SK-N-SH (cell line): ENCODE measurements at regions not wholly inside any gene's neighbourhood (a gene's known extent, or its start where the extent isn't known, plus 50 kb on each side); places are given as distances from the start of the nearest gene placed in this dataset.

Experiments
- CTCF ChIA-PET: fragments of 300-600, 350-600 bp; formaldehyde crosslinking; extraction: SDS; loops from one replicate; lab custom pipeline; 2021; lab: Yijun Ruan, JAX
- POLR2A ChIA-PET: fragments of 350-600 bp; sonication (Branson Sonifier 250); formaldehyde crosslinking; extraction: SDS; loops from one replicate; lab custom pipeline; 2020; ENCODE audit warnings: antibody characterized with exemption, inconsistent platforms; lab: Yijun Ruan, JAX
- DNase-seq: peaks from one replicate; pipeline ENCODE4 v3.0.0; 2012
- H2AFZ ChIP-seq: fragments of 200-600 bp; sonication (generic); 2 replicates; pipeline ENCODE4 v1.8.1; 2016; ENCODE audit warnings: antibody characterized with exemption, mild to moderate bottlenecking, low read depth
- H3F3A ChIP-seq: fragments of 200-600 bp; sonication (generic); replicated peaks from 2 replicates; pipeline ENCODE3; 2016; ENCODE audit warnings: antibody characterized with exemption, mild to moderate bottlenecking; ENCODE audit not compliant: insufficient read depth
- H3K27ac ChIP-seq, 2 experiments: fragments of 200-500 bp in 1 of 2; fragments of 200-600 bp in 1 of 2; sonication (Bioruptor generic) in 1 of 2; sonication (generic), shearing (Covaris generic) in 1 of 2; 2 replicates each; pipeline versions ENCODE4 v1.5.1 to v1.6.1; 2014 to 2016; ENCODE audit warnings: low read depth in 2 of 2, inconsistent platforms in 1 of 2, low read length in 1 of 2, mild to moderate bottlenecking in 1 of 2, mixed read lengths in 1 of 2
- H3K27me3 ChIP-seq: fragments of 200-600 bp; sonication (generic), shearing (Covaris generic); 2 replicates; pipeline ENCODE4 v1.6.1; 2016; ENCODE audit warnings: mixed run types; ENCODE audit not compliant: insufficient read depth
- H3K36me3 ChIP-seq, 2 experiments: fragments of 200-500 bp in 1 of 2; fragments of 200-600 bp in 1 of 2; sonication (Bioruptor generic) in 1 of 2; sonication (generic) in 1 of 2; replicated peaks in 1 of 2; 2 replicates each; pipeline versions ENCODE3 to v1.5.1; 2014 to 2016; ENCODE audit warnings: low read length in 1 of 2, mild to moderate bottlenecking in 1 of 2; ENCODE audit not compliant: insufficient read depth in 2 of 2, control insufficient read depth in 1 of 2
- H3K4me1 ChIP-seq, 2 experiments: fragments of 200-500 bp in 1 of 2; fragments of 200-600 bp in 1 of 2; sonication (Bioruptor generic) in 1 of 2; sonication (generic), shearing (Covaris generic) in 1 of 2; 2 replicates each; pipeline versions ENCODE4 v1.5.1 to v1.6.1; 2014 to 2016; ENCODE audit warnings: low read depth in 1 of 2, low read length in 1 of 2, mixed run types in 1 of 2; ENCODE audit not compliant: insufficient read depth in 2 of 2, control insufficient read depth in 1 of 2
- H3K4me2 ChIP-seq: fragments of 200-600 bp; sonication (generic), shearing (Covaris generic); 2 replicates; pipeline ENCODE4 v1.6.1; 2017; ENCODE audit warnings: mixed run types
- H3K4me3 ChIP-seq, 2 experiments: fragments of 200-500 bp in 1 of 2; fragments of 200-600 bp in 1 of 2; sonication (Bioruptor generic) in 1 of 2; sonication (generic), shearing (Covaris generic) in 1 of 2; 2 replicates each; pipeline versions ENCODE4 v1.5.1 to v1.8.1; 2014 to 2016; ENCODE audit warnings: low read depth in 2 of 2, inconsistent platforms in 1 of 2, low read length in 1 of 2, mild to moderate bottlenecking in 1 of 2, mixed read lengths in 1 of 2, moderate library complexity in 1 of 2
- H3K79me2 ChIP-seq: fragments of 200-600 bp; sonication (generic); 2 replicates; pipeline ENCODE4 v1.8.1; 2017; ENCODE audit warnings: mild to moderate bottlenecking; ENCODE audit not compliant: insufficient read depth
- H3K9ac ChIP-seq: fragments of 200-600 bp; sonication (generic); 2 replicates; pipeline ENCODE4 v1.6.1; 2017; ENCODE audit warnings: mixed run types
- H3K9me2 ChIP-seq: fragments of 200-600 bp; sonication (generic); 2 replicates; pipeline ENCODE4 v1.6.1; 2017; ENCODE audit warnings: mixed run types
- H3K9me3 ChIP-seq: fragments of 200-600 bp; sonication (generic); 2 replicates; pipeline ENCODE4 v1.6.1; 2017; ENCODE audit warnings: mixed run types, mild to moderate bottlenecking, moderate library complexity
- H4K20me1 ChIP-seq: fragments of 200-600 bp; sonication (generic); 2 replicates; pipeline ENCODE4 v1.6.1; 2017; ENCODE audit warnings: mild to moderate bottlenecking, mixed run types; ENCODE audit not compliant: insufficient read depth
- ELF1 ChIP-seq: IDR thresholded peaks from 2 replicates; pipeline ENCODE4 v1.4.0; 2012
- EP300 ChIP-seq, 2 experiments: IDR thresholded peaks; 2 replicates each; pipeline versions ENCODE4 v1.4.0 to v1.6.1; 2012; ENCODE audit warnings: borderline replicate concordance in 1 of 2, low read depth in 1 of 2, low read length in 1 of 2
- EZH2phosphoT487 ChIP-seq: fragments of 200-600 bp; sonication (generic); IDR thresholded peaks from 2 replicates; pipeline ENCODE4 v1.6.1; 2017; ENCODE audit warnings: low read depth, mixed run types, mild to moderate bottlenecking, antibody characterized with exemption, moderate library complexity, borderline replicate concordance
- GABPA ChIP-seq: IDR thresholded peaks from 2 replicates; pipeline ENCODE4 v1.4.0; 2012; ENCODE audit warnings: low read depth, mild to moderate bottlenecking
- MEF2A ChIP-seq: IDR thresholded peaks from 2 replicates; pipeline ENCODE4 v1.4.0; 2012; ENCODE audit warnings: low read depth, borderline replicate concordance
- MXI1 ChIP-seq: IDR thresholded peaks from 2 replicates; pipeline ENCODE4 v1.6.1; 2012; ENCODE audit warnings: mild to moderate bottlenecking, low read depth, low read length, improper control_type of control experiment
- NFIC ChIP-seq: IDR thresholded peaks from 2 replicates; pipeline ENCODE4 v1.4.0; 2012; ENCODE audit warnings: borderline replicate concordance
- RCOR1 ChIP-seq: fragments of 150-350 bp; IDR thresholded peaks from 2 replicates; pipeline ENCODE4 v1.6.1; 2017; ENCODE audit warnings: antibody characterized with exemption, low read length
- SIN3A ChIP-seq: IDR thresholded peaks from 2 replicates; pipeline ENCODE4 v1.6.1; 2012; ENCODE audit warnings: low read depth, mild to moderate bottlenecking, low read length, moderate library complexity, borderline replicate concordance
- SMC3 ChIP-seq: IDR thresholded peaks from 2 replicates; pipeline ENCODE4 v1.6.1; 2012; ENCODE audit warnings: low read depth, low read length, improper control_type of control experiment
- TCF12 ChIP-seq: IDR thresholded peaks from 2 replicates; pipeline ENCODE4 v1.4.0; 2012
- WGBS: methylation state at CpG from one replicate; pipeline ENCODE4 v1.1.6; 2017; ENCODE audit warnings: low lambda C conversion rate; 5-methylcytosine and 5-hydroxymethylcytosine counted together
- TF ChIP-seq, protein P1 (sequence below): IDR thresholded peaks from 2 replicates; pipeline ENCODE4 v1.4.0; 2012; ENCODE audit warnings: low read depth, borderline replicate concordance
- TF ChIP-seq, protein P2 (sequence below): IDR thresholded peaks from 2 replicates; pipeline ENCODE4; 2012
- TF ChIP-seq, protein P3 (sequence below): IDR thresholded peaks from 2 replicates; pipeline ENCODE4 v1.6.1; 2012; ENCODE audit warnings: mild to moderate bottlenecking, low read depth, low read length, moderate library complexity
- TF ChIP-seq, protein P4 (sequence below): fragments of 150-350 bp; IDR thresholded peaks from 2 replicates; pipeline ENCODE4 v1.6.1; 2017; ENCODE audit warnings: antibody characterized with exemption, low read length, low read depth, borderline replicate concordance

DNA sequence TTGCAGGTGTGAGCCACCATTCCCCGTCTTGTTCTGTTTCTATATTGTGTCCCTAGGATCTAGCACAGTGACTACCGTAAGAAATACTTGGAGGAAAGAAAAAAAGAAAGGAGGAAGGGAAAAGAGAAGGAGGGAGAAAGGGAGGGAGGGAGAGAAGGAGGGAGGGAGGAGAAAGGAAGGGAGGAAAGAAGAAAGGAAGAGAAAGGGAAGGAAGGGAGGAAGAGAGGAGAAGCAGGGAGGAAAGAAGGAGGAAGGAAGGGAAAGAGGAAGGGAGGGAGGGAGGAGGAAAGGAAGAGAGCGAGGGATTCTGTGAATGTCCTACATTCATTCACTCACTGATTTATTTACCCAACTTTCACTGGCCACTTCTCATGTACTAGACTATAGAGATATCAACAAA is 178.4 kb downstream of the MAFB start:
- no peak overlapping the region for H3K27ac ChIP-seq
- no peak overlapping the region for H3K4me3 ChIP-seq
- H3K9me3 ChIP-seq, result no peaks in the 10 kb centered on the region
- H3K79me2 ChIP-seq, result no peaks in the 10 kb centered on the region
- ChIA-PET POLR2A (no interaction called here), CTCF (interaction anchor here (1.0 kb wide), 1 partner anchor 12 kb away, joined by 4 read pairs; no protein-coding TSS in a partner anchor)
- H3K9ac ChIP-seq, result no peak overlapping the region
- H3K27me3 ChIP-seq, result no peaks in the 10 kb centered on the region
- no peak overlapping the region for H2AFZ ChIP-seq
- H3K9me2 ChIP-seq, result no peaks in the 10 kb centered on the region
- H3F3A ChIP-seq, result no peaks in the 10 kb centered on the region
- 42% methylated on average over 3 of the region's 3 CpGs for WGBS
- TF ChIP-seq, protein P1, sequence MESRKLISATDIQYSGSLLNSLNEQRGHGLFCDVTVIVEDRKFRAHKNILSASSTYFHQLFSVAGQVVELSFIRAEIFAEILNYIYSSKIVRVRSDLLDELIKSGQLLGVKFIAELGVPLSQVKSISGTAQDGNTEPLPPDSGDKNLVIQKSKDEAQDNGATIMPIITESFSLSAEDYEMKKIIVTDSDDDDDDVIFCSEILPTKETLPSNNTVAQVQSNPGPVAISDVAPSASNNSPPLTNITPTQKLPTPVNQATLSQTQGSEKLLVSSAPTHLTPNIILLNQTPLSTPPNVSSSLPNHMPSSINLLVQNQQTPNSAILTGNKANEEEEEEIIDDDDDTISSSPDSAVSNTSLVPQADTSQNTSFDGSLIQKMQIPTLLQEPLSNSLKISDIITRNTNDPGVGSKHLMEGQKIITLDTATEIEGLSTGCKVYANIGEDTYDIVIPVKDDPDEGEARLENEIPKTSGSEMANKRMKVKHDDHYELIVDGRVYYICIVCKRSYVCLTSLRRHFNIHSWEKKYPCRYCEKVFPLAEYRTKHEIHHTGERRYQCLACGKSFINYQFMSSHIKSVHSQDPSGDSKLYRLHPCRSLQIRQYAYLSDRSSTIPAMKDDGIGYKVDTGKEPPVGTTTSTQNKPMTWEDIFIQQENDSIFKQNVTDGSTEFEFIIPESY, result no peak
- TF ChIP-seq MEF2A (no peak), GABPA (no peak), EP300 (IDR thresholded peaks at IDR 0.05; ENCODE audit: borderline replicate concordance in 1 of 2, low read depth in 1 of 2, low read length in 1 of 2) (no peak), SIN3A (no peak), SMC3 (no peak), RCOR1 (no peak), MXI1 (no peak), ELF1 (no peak), EZH2phosphoT487 (no peak), TCF12 (no peak), NFIC (no peak)
- TF ChIP-seq, protein P2, sequence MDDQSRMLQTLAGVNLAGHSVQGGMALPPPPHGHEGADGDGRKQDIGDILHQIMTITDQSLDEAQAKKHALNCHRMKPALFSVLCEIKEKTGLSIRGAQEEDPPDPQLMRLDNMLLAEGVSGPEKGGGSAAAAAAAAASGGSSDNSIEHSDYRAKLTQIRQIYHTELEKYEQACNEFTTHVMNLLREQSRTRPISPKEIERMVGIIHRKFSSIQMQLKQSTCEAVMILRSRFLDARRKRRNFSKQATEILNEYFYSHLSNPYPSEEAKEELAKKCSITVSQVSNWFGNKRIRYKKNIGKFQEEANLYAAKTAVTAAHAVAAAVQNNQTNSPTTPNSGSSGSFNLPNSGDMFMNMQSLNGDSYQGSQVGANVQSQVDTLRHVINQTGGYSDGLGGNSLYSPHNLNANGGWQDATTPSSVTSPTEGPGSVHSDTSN, result no peak
- TF ChIP-seq, protein P3, sequence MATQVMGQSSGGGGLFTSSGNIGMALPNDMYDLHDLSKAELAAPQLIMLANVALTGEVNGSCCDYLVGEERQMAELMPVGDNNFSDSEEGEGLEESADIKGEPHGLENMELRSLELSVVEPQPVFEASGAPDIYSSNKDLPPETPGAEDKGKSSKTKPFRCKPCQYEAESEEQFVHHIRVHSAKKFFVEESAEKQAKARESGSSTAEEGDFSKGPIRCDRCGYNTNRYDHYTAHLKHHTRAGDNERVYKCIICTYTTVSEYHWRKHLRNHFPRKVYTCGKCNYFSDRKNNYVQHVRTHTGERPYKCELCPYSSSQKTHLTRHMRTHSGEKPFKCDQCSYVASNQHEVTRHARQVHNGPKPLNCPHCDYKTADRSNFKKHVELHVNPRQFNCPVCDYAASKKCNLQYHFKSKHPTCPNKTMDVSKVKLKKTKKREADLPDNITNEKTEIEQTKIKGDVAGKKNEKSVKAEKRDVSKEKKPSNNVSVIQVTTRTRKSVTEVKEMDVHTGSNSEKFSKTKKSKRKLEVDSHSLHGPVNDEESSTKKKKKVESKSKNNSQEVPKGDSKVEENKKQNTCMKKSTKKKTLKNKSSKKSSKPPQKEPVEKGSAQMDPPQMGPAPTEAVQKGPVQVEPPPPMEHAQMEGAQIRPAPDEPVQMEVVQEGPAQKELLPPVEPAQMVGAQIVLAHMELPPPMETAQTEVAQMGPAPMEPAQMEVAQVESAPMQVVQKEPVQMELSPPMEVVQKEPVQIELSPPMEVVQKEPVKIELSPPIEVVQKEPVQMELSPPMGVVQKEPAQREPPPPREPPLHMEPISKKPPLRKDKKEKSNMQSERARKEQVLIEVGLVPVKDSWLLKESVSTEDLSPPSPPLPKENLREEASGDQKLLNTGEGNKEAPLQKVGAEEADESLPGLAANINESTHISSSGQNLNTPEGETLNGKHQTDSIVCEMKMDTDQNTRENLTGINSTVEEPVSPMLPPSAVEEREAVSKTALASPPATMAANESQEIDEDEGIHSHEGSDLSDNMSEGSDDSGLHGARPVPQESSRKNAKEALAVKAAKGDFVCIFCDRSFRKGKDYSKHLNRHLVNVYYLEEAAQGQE, result no peak
- TF ChIP-seq, protein P4, sequence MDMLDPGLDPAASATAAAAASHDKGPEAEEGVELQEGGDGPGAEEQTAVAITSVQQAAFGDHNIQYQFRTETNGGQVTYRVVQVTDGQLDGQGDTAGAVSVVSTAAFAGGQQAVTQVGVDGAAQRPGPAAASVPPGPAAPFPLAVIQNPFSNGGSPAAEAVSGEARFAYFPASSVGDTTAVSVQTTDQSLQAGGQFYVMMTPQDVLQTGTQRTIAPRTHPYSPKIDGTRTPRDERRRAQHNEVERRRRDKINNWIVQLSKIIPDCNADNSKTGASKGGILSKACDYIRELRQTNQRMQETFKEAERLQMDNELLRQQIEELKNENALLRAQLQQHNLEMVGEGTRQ, result no peak
- H4K20me1 ChIP-seq, result no peaks in the 10 kb centered on the region
- peaks cover 0 to 14% of the 10 kb centered on the region in 2 experiments; a peak in 2 of 4 replicates for H3K4me1 ChIP-seq
- DNase-seq, result no peak
- H3K36me3 ChIP-seq, result no peaks in the 10 kb centered on the region
- H3K4me2 ChIP-seq, result no peak overlapping the region
